Thyroid gland (tissue), 4 donors: ENCODE measurements at regions not wholly inside any gene's neighbourhood (a gene's known extent, or its start where the extent isn't known, plus 50 kb on each side); places are given as distances from the start of the nearest gene placed in this dataset.

Experiments used
- CTCF ChIP-seq, 6 experiments: fragments of 200-600 bp in 3 of 6; fragments of 450-650 bp in 3 of 6; sonication (generic) in 3 of 6; IDR thresholded peaks; one replicate each; pipeline ENCODE4 v1.5.1; 2016 to 2019; ENCODE audit warnings: antibody characterized with exemption in 6 of 6, mild to moderate bottlenecking in 2 of 6, inconsistent platforms in 1 of 6, moderate library complexity in 1 of 6
- POLR2A ChIP-seq, 2 donors: fragments of 450-650 bp; IDR thresholded peaks; one replicate each; pipeline ENCODE4 v1.6.1; 2017; ENCODE audit warnings: antibody characterized with exemption in 2 of 2, mild to moderate bottlenecking in 2 of 2, moderate library complexity in 1 of 2

GRCh38 chr17:77002103-77003045 is 134.2 kb downstream of the MGAT5B start:
- TF ChIP-seq CTCF (IDR thresholded peaks at IDR 0.05): no peak
- no peak for TF ChIP-seq POLR2A (IDR thresholded peaks at IDR 0.05)
